Thymus (tissue), 11 donors: ENCODE measurements at regions not wholly inside any gene's neighbourhood (a gene's known extent, or its start where the extent isn't known, plus 50 kb on each side); places are given as distances from the start of the nearest gene placed in this dataset.

Source experiments
- DNase-seq, 9 donors: peaks; one replicate each; pipeline ENCODE4 v3.0.0-alpha.2; 2013; ENCODE audit warnings: low spot score in 9 of 9, low read depth in 6 of 9, missing footprints in 1 of 9
- H3K27ac ChIP-seq, 2 donors: one replicate each; pipeline ENCODE4 v1.5.1; 2013; ENCODE audit warnings: control low read depth in 1 of 2, low read depth in 1 of 2, low read length in 1 of 2, mild to moderate bottlenecking in 1 of 2, moderate library complexity in 1 of 2
- H3K27me3 ChIP-seq, 2 donors: one replicate each; pipeline ENCODE4 v1.5.1; 2013; ENCODE audit warnings: low read length in 1 of 2; ENCODE audit not compliant: control insufficient read depth in 2 of 2, insufficient read depth in 1 of 2
- H3K36me3 ChIP-seq, 2 donors: one replicate each; pipeline ENCODE4 v1.5.1; 2013; ENCODE audit warnings: low read length in 1 of 2, mild to moderate bottlenecking in 1 of 2, moderate library complexity in 1 of 2; ENCODE audit not compliant: control insufficient read depth in 2 of 2, insufficient read depth in 2 of 2
- H3K4me1 ChIP-seq, 2 donors: one replicate each; pipeline ENCODE4 v1.5.1; 2013; ENCODE audit warnings: low read length in 2 of 2; ENCODE audit not compliant: control insufficient read depth in 2 of 2, insufficient read depth in 2 of 2
- H3K4me3 ChIP-seq, 2 donors: one replicate each; pipeline ENCODE4 v1.5.1; 2013; ENCODE audit warnings: low read length in 2 of 2, control low read depth in 1 of 2, mild to moderate bottlenecking in 1 of 2
- H3K9me3 ChIP-seq, 2 donors: one replicate each; pipeline ENCODE4 v1.5.1; 2013; ENCODE audit warnings: low read length in 1 of 2, mild to moderate bottlenecking in 1 of 2; ENCODE audit not compliant: control insufficient read depth in 2 of 2, insufficient read depth in 1 of 2
- WGBS: extraction: QIAGEN DNeasy Blood & Tissue Kit; methylation state at CpG from one replicate; pipeline ENCODE4 v1.1.7; 2013; 5-methylcytosine and 5-hydroxymethylcytosine counted together
- donor health status: healthy.

DNA sequence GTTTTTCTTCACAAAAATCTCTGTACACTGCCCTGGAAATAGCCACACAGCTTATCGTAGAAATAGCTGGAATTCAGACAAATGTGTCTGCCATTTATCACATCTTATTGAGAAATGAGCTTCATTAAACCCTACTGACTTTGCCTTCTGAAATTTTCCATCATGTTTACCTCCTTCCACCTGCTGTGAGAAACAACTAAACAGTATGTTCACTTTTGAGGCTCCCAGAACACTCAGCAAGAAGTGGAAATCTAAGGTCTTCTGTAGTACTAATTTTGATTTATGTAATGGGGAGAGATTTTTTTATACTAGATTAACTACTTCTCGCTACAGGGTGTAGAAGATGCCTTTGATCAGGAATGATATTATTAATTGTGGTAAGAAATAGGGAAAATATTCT lies 268.0 kb downstream of the KCNC2 start:
- WGBS, result 90% methylated on average over 2 of the region's 2 CpGs

DNA sequence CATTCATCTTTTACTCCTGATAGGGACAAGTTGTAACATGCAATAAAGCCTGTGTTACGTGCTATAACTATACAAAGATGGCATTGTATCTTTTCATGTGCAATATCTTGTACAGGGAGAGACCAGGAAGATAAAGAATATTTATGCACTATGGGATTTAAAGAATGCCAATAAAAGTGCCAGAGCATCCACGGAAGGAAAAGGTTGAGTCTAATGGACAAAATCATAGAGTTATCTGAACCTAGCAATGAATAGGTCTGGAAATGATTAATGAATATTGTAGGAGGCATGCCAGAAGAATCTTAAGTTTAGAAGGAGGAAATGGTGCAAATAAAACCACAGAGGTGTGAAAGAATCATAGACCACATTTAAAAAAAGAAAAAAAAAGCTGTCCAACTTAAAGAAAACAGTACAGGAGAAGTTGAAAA lies 263.9 kb downstream of the KCNC2 start:
- no peaks in the 10 kb centered on the region for H3K27me3 ChIP-seq
- DNase-seq, result no peak
- WGBS, result 46% methylated on average over 2 of the region's 2 CpGs
- H3K36me3 ChIP-seq, result no peaks in the 10 kb centered on the region
- H3K27ac ChIP-seq, result no peak overlapping the region
- peaks cover 0 to 2% of the 10 kb centered on the region in 2 donors for H3K4me1 ChIP-seq
- H3K9me3 ChIP-seq, result no peaks in the 10 kb centered on the region
- no peak overlapping the region for H3K4me3 ChIP-seq

More for the DNA sequence above, 268.0 kb downstream of the KCNC2 start:
- no peak overlapping the region for H3K4me3 ChIP-seq
- no peaks in the 10 kb centered on the region for H3K27me3 ChIP-seq
- H3K4me1 ChIP-seq, result peaks cover 0 to 2% of the 10 kb centered on the region in 2 donors
- no peaks in the 10 kb centered on the region for H3K9me3 ChIP-seq
- no peak overlapping the region for H3K27ac ChIP-seq
- no peaks in the 10 kb centered on the region for H3K36me3 ChIP-seq
- DNase-seq, result no peak

DNA sequence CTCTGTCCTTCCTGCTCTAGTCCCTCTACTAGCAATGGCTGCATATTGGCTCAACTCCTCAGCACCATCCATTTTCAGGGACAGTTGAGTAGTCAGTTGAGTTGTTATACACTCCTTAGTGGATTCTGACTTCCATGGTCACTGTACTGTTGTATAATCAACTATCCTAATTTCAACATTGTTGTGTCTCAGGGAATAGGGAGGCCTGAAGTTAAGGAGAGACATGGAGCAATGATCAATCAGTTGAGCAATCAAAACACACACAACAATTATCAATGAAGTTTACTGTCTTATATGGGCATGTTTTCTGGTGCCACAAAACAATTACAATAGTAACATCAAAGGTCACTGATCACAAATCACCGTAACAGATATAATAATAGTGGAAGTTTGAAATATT lies 255.9 kb downstream of the KCNC2 start:
- no peaks in the 10 kb centered on the region for H3K9me3 ChIP-seq
- no peak overlapping the region for H3K4me3 ChIP-seq
- 96% methylated on average over 1 of the region's 1 CpG for WGBS
- no peak overlapping the region for H3K27ac ChIP-seq
- no peaks in the 10 kb centered on the region for H3K4me1 ChIP-seq
- no peaks in the 10 kb centered on the region for H3K27me3 ChIP-seq
- no peaks in the 10 kb centered on the region for H3K36me3 ChIP-seq
- no peak for DNase-seq

DNA sequence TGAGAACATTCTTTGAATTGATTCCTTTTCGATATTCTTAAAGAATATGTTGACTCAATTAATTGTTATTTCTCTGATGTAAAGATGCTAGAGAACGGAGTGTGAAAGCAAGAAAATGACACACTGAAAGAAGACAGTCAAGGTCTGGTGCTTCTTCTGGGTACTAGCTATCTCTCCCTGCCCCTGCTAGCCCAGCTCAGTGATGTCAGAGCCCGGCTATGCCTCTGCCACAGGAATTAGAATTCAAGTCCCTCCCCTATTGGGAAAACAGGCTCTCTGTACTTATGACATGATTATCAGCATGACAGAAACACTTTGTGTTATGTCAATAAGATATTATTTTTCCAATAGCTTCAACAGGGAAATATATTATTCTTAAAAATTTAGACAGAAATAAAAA lies 252.4 kb downstream of the KCNC2 start:
- 88% methylated on average over 3 of the region's 3 CpGs for WGBS
- no peak overlapping the region for H3K4me3 ChIP-seq
- H3K36me3 ChIP-seq, result no peaks in the 10 kb centered on the region

DNA sequence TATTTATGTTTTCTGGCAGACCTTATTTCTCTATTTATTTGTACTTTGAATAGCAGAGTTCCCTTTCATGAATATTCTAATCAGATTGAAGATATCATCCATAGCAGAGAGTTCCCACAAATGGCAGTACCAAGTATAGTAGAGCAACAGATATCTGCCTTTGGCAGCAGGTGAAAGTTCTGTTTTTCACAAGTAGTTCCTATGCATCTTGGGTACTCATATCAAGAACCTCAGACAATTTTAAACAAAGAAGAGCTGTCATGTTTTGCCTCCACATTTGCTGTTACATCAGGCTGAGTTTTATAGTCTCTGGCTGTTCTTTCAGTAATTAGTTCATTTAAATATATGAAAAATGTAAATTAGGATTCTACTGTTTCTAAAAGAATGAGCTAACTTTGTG lies 252.0 kb downstream of the KCNC2 start:
- H3K4me3 ChIP-seq, result no peak overlapping the region
- no peaks in the 10 kb centered on the region for H3K4me1 ChIP-seq
- no peak overlapping the region for H3K27ac ChIP-seq
- no peak for DNase-seq
- H3K27me3 ChIP-seq, result no peaks in the 10 kb centered on the region
- no peaks in the 10 kb centered on the region for H3K36me3 ChIP-seq
- H3K9me3 ChIP-seq, result no peaks in the 10 kb centered on the region

More for the DNA sequence above, 252.4 kb downstream of the KCNC2 start:
- Histone ChIP-seq H3K9me3 (no peaks in the 10 kb centered on the region), H3K27me3 (no peaks in the 10 kb centered on the region), H3K4me1 (no peaks in the 10 kb centered on the region), H3K27ac (no peak overlapping the region)
- DNase-seq, result no peak

DNA sequence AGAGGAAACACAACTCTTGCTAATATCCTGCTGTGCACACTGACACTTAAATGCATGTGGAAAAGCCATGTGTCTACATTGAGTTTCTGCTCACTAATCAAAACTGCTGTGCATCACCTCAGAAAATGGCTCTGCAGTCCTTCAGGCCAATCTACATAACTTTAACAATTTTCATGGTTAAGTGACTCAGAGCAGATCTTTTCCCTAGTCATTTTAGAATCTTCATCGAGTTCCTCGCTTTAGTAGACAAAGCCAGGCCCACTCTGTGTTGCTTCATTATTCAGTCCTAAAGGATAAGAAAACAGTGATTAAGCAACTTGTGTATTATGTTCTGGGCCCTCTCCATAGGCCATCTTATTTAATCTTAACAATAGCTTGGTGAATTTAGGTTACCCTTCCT lies 250.0 kb downstream of the KCNC2 start:
- H3K9me3 ChIP-seq, result no peaks in the 10 kb centered on the region
- no peak overlapping the region for H3K4me3 ChIP-seq
- H3K27ac ChIP-seq, result no peak overlapping the region
- DNase-seq, result no peak
- no peaks in the 10 kb centered on the region for H3K36me3 ChIP-seq
- H3K27me3 ChIP-seq, result no peaks in the 10 kb centered on the region
- no peaks in the 10 kb centered on the region for H3K4me1 ChIP-seq
- 98% methylated on average over 2 of the region's 2 CpGs for WGBS

DNA sequence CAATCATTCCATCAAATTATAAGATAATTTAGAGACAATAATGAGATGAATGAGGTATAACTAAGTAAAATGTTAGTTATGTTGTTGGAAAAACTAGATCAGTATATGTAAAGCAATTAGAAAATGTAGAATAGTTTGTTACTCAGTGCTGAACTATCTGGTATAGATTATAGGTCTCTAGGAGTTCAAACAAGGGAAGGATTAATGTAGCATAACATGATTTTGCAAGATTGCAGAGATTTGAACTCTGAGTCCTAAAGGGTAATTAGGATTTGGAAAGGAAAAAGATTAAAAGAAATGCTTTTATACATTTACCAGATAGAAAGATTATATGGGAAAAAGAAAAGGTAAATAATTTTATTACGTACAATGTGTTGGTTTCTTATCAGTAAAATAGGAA lies 246.3 kb downstream of the KCNC2 start:
- DNase-seq, result no peak
- Histone ChIP-seq H3K9me3 (no peaks in the 10 kb centered on the region), H3K4me1 (no peaks in the 10 kb centered on the region), H3K4me3 (no peak overlapping the region), H3K27me3 (no peaks in the 10 kb centered on the region), H3K36me3 (no peaks in the 10 kb centered on the region), H3K27ac (no peak overlapping the region)
- 97% methylated on average over 1 of the region's 1 CpG for WGBS

DNA sequence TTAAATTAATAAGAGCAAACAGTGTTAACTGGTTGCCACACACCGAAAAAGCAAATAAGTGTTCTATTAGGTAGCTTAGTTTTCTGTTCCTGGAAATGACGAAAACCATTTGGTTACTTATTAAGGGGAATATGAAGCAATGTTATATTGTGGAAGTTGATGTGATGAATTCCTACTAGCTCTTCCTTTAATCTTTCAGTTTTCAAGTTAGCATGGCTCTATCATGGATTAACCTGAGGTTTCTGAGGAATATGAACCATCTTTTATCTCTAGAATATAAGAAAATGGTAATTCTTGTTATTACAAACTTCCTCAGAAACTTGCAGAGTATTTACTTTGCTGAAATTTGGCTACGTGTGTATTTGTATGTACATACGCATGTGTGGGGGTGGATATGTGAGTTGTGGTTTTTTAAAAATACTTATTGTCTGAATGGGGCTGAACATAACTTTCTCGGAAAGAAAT lies 245.7 kb downstream of the KCNC2 start:
- no peak for DNase-seq
- Histone ChIP-seq H3K9me3 (no peaks in the 10 kb centered on the region), H3K27ac (no peak overlapping the region), H3K4me3 (no peak overlapping the region), H3K27me3 (no peaks in the 10 kb centered on the region), H3K36me3 (no peaks in the 10 kb centered on the region), H3K4me1 (no peaks in the 10 kb centered on the region)
- WGBS, result 95% methylated on average over 5 of the region's 5 CpGs

DNA sequence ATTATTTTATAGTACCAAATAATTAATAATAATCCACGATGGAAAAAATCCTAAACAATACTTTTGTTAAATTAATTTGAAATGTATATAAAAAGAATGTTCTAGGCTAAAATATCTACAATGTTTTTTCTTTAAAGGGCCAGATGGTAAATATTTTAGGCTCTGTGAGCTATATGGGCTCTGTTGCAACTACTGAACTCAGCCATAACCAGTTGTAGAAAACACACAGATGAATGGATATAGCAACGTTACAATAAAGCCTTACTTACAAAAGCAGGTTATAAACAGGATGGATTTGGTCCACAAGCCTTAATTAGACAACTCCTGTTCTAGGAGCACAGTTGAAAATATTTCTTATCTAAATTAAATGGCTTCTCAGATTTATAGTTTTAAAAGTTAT lies 245.2 kb downstream of the KCNC2 start:
- Histone ChIP-seq H3K4me1 (no peaks in the 10 kb centered on the region), H3K9me3 (no peaks in the 10 kb centered on the region), H3K27ac (no peak overlapping the region), H3K36me3 (no peaks in the 10 kb centered on the region), H3K27me3 (no peaks in the 10 kb centered on the region), H3K4me3 (no peak overlapping the region)
- no peak for DNase-seq
- 91% methylated on average over 2 of the region's 2 CpGs for WGBS

DNA sequence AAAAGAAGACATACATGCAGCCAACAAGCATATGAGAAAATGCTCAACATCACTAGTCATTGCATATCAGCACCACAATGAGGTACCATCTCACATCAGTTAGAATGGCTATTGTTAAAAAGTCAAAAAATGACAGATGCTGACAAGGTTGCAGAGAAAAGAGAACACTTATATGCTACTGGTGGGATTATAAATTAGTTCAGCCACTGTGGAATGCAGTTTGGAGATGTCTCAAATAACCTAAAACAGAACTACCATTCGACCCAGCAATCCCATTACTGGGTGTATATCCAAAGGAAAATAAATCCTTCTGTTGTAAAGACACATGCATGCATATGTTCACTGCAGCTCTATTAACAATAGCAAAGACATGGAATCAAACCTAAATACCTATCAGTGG lies 238.4 kb downstream of the KCNC2 start:
- no peaks in the 10 kb centered on the region for H3K27me3 ChIP-seq
- DNase-seq, result no peak
- no peaks in the 10 kb centered on the region for H3K9me3 ChIP-seq
- WGBS, result 81% methylated on average over 1 of the region's 1 CpG
- H3K4me3 ChIP-seq, result no peak overlapping the region
- no peak overlapping the region for H3K27ac ChIP-seq
- no peaks in the 10 kb centered on the region for H3K36me3 ChIP-seq
- no peaks in the 10 kb centered on the region for H3K4me1 ChIP-seq
